SJSA1 (cell line): ENCODE measurements at regions not wholly inside any gene's neighbourhood (a gene's known extent, or its start where the extent isn't known, plus 50 kb on each side); places are given as distances from the start of the nearest gene placed in this dataset.

Experiments
- DNase-seq, 2 experiments: peaks; one replicate each; pipeline ENCODE4 v3.0.0-alpha.2; 2015 to 2020; ENCODE audit warnings: low spot score in 2 of 2, low read depth in 1 of 2
- H3K27ac ChIP-seq: fragments of 250-450 bp; sonication (Bioruptor Pico); 2 replicates; pipeline ENCODE4 v1.5.1; 2020; ENCODE audit warnings: mild to moderate bottlenecking, moderate library complexity
- H3K27me3 ChIP-seq: fragments of 250-450 bp; sonication (Bioruptor Pico); replicated peaks from 2 replicates; pipeline ENCODE4 v1.5.1; 2020; ENCODE audit warnings: mild to moderate bottlenecking, moderate library complexity
- H3K36me3 ChIP-seq: fragments of 250-450 bp; sonication (Bioruptor Pico); 2 replicates; pipeline ENCODE4 v1.5.1; 2020; ENCODE audit warnings: mild to moderate bottlenecking
- H3K4me1 ChIP-seq: fragments of 250-450 bp; sonication (Bioruptor Pico); replicated peaks from 2 replicates; pipeline ENCODE4 v1.6.1; 2021; ENCODE audit warnings: mild to moderate bottlenecking
- H3K4me3 ChIP-seq: fragments of 250-450 bp; sonication (Bioruptor Pico); 2 replicates; pipeline ENCODE4 v1.5.1; 2020; ENCODE audit warnings: mild to moderate bottlenecking
- H3K9me3 ChIP-seq: fragments of 250-450 bp; sonication (Bioruptor Pico); replicated peaks from 2 replicates; pipeline ENCODE4 v1.5.1; 2020; ENCODE audit warnings: mild to moderate bottlenecking

GRCh38 chr12:93060666-93061472 is 131.8 kb upstream of the EEA1 start:
- DNase-seq = peak in 1 of 2 experiments; percentile 23
- Histone ChIP-seq H3K36me3 (no peaks in the 10 kb centered on the region), H3K9me3 (no peaks in the 10 kb centered on the region), H3K4me1 (0 out of 2 replicates have a peak, but pooled peaks cover 4% of the 10 kb centered on the region), H3K4me3 (no peak overlapping the region), H3K27ac (no peak overlapping the region), H3K27me3 (no peaks in the 10 kb centered on the region)

- Histone ChIP-seq H3K27ac (no peak overlapping the region), H3K4me1 (0 out of 2 replicates have a peak, but pooled peaks cover 4% of the 10 kb centered on the region), H3K36me3 (no peaks in the 10 kb centered on the region), H3K27me3 (no peaks in the 10 kb centered on the region), H3K9me3 (no peaks in the 10 kb centered on the region), H3K4me3 (no peak overlapping the region)
- no peak for DNase-seq
Observed at GRCh38 chr12:93061473-93062419, 132.7 kb upstream of the EEA1 start.

- no peak for DNase-seq
- Histone ChIP-seq H3K27ac (no peak overlapping the region), H3K4me1 (0 out of 2 replicates have a peak, but pooled peaks cover 2% of the 10 kb centered on the region), H3K9me3 (no peaks in the 10 kb centered on the region), H3K36me3 (no peaks in the 10 kb centered on the region), H3K4me3 (no peak overlapping the region), H3K27me3 (no peaks in the 10 kb centered on the region)
Observed at GRCh38 chr12:93065896-93066295, 136.8 kb upstream of the EEA1 start.

GRCh38 chr12:93072340-93072739 is 143.2 kb upstream of the EEA1 start:
- H3K27me3 ChIP-seq = no peaks in the 10 kb centered on the region
- no peaks in the 10 kb centered on the region for H3K4me1 ChIP-seq
- H3K27ac ChIP-seq = no peak overlapping the region
- H3K4me3 ChIP-seq = no peak overlapping the region
- no peaks in the 10 kb centered on the region for H3K36me3 ChIP-seq
- H3K9me3 ChIP-seq = no peaks in the 10 kb centered on the region
- DNase-seq = no peak

DNA sequence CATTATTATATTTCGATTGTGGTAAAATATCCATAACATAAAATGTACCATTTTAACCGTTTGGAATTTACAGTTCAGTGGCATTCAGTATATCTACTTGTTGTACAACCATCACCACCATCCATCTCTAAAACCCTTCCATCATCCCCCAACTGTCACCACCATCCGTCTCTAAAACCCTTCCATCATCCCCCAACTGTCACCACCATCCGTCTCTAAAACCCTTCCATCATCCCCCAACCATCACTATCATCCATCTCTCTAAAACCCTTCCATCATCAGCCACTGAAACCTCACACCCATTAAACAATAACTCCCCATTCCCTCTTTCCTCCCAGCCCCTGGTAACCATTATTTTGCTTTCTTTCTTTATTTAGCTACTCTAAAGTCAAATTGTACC is 144.2 kb upstream of the EEA1 start:
- no peaks in the 10 kb centered on the region for H3K4me1 ChIP-seq
- no peak overlapping the region for H3K27ac ChIP-seq
- no peaks in the 10 kb centered on the region for H3K27me3 ChIP-seq
- DNase-seq = no peak
- no peaks in the 10 kb centered on the region for H3K9me3 ChIP-seq
- no peak overlapping the region for H3K4me3 ChIP-seq
- H3K36me3 ChIP-seq = no peaks in the 10 kb centered on the region

- Histone ChIP-seq H3K4me1 (peaks cover 21% of the 10 kb centered on the region), H3K36me3 (no peaks in the 10 kb centered on the region), H3K27ac (no peak overlapping the region), H3K9me3 (no peaks in the 10 kb centered on the region), H3K27me3 (no peaks in the 10 kb centered on the region), H3K4me3 (no peak overlapping the region)
- DNase-seq = no peak
Observed at GRCh38 chr12:93078059-93078458, 149.0 kb upstream of the EEA1 start.

DNA sequence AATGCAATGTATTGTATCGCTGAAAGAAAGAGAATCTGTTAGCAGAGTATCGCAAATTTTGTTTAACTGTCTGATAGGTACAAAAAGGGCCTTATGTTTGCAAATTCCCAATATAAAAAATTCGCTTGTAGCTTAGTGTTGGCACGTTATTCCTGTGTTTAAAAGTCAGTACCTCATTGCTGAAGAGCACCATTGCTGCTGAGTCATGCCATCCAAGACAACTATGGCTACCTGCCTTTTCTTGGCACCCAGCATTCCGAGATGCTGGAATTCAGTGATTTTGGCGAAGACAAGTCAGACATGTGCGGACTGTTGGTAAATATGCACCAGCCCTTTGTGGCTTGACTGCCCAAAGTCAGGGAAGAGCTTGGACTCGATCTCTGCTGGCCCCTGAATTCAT is 149.5 kb upstream of the EEA1 start:
- DNase-seq = no peak
- no peaks in the 10 kb centered on the region for H3K36me3 ChIP-seq
- H3K27ac ChIP-seq = no peak overlapping the region
- H3K4me3 ChIP-seq = no peak overlapping the region
- H3K4me1 ChIP-seq = peaks cover 21% of the 10 kb centered on the region
- no peaks in the 10 kb centered on the region for H3K9me3 ChIP-seq
- H3K27me3 ChIP-seq = no peaks in the 10 kb centered on the region

GRCh38 chr12:93079271-93079670 is 150.2 kb upstream of the EEA1 start:
- no peaks in the 10 kb centered on the region for H3K36me3 ChIP-seq
- no peak overlapping the region for H3K27ac ChIP-seq
- H3K9me3 ChIP-seq = no peaks in the 10 kb centered on the region
- H3K4me3 ChIP-seq = no peak overlapping the region
- DNase-seq = no peak
- H3K27me3 ChIP-seq = no peaks in the 10 kb centered on the region
- peaks cover 21% of the 10 kb centered on the region for H3K4me1 ChIP-seq

DNA sequence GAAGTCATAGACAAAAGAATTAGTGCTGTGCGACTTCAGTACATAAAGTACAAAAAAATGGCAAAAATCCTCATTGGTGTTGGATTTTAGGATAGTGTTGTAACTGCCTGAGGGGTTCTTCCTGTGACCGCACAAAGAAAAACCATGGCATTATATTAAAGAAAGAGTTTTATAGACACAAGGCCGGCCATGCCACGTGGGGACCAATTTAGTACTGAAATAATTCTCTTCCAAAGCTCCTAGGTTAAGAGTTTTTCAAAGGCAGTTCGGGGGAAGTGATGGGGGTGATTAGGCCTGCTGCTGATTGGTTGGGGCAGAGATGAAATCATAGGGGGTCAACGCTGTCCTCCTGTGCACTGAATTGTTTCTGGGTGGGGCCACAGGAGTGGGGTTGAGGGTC is 150.9 kb upstream of the EEA1 start:
- DNase-seq = no peak
- Histone ChIP-seq H3K27ac (peak overlapping the region; percentile 62; the same call in 1 of the 2 replicates), H3K9me3 (no peaks in the 10 kb centered on the region), H3K36me3 (no peaks in the 10 kb centered on the region), H3K27me3 (no peaks in the 10 kb centered on the region), H3K4me1 (peaks cover 21% of the 10 kb centered on the region), H3K4me3 (no peak overlapping the region)

DNA sequence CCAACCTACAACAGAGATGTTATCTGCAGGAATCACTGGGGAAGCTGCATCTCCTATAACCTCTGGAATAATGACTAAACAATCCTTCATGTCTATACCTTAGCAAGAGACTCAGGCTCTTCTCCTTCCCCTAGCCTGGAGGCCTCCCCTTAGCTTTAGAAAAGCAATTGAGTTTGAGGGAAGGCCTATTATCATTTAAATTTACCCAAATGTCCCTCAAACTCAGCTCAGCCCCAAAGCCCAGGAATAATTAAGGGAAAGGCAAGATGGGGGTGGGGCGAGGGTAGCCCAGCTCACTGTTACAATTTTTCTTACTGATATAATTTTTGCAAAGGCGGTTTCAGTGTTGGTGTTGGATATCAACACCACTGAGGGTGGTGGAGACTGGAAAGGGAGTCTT is 151.4 kb upstream of the EEA1 start:
- peaks cover 21% of the 10 kb centered on the region for H3K4me1 ChIP-seq
- H3K9me3 ChIP-seq = no peaks in the 10 kb centered on the region
- H3K27ac ChIP-seq = peak overlapping the region; percentile 62
- H3K4me3 ChIP-seq = no peak overlapping the region
- no peaks in the 10 kb centered on the region for H3K27me3 ChIP-seq
- no peaks in the 10 kb centered on the region for H3K36me3 ChIP-seq
- DNase-seq = no peak

DNA sequence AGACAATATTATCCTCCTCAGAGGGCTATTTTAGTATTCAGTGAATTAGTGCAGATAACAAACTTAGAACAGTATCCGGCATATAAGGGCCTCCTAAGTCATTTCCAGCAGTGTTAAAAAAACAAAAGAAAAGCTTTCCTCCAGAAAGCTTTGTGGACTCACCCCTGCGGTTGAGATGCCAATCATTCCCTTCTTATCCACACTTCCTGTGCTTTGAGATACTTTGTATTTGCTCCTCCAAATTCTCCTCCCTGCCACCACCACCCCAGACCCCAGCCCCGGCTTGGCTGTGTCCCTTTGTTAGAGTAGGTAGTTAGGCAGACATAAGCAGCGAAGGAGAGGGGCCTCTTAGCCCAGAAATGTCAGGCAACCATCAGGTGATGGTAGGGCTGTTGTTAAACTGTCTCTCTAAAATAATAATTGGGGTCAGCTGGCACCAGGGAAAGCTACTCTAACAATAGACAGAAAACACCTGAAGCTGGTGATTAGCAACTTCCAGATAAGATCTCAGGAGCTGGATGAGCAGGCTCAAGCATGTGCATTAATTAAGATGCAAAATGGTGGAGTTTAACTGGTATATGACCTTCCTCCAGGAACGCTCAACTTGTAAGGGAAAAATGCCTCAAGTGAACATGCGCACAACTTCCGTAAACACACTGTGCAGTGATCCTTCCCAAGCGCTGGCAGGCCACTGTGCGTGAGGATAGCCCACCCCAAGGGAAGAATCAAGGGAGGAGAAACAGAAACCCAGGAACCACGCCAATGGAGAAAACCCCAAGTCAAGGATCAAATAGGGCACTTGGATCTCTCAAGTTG is 152.1 kb upstream of the EEA1 start:
- H3K4me3 ChIP-seq = no peak overlapping the region
- peak; percentile 66 for DNase-seq
- no peaks in the 10 kb centered on the region for H3K36me3 ChIP-seq
- peak overlapping the region; percentile 62 for H3K27ac ChIP-seq
- no peaks in the 10 kb centered on the region for H3K9me3 ChIP-seq
- peaks cover 21% of the 10 kb centered on the region for H3K4me1 ChIP-seq
- H3K27me3 ChIP-seq = no peaks in the 10 kb centered on the region

DNA sequence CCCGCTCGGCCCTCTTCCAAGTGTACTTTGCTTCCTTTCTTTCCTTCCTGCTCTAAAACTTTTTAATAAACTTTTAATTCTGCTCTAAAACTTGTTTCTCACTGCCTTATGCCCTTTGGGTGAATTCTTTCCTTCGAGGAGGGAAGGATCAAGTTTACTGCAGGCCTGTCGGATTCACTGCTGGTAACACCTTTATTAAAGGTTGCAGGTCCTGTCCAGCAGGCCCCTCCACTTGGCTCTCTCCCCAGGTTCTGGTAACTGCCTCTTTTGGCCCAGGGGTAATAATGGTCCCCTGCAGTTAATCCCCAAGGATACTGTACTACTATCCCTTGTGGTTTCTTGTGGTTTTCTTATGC is 152.7 kb upstream of the EEA1 start:
- Histone ChIP-seq H3K4me3 (no peak overlapping the region), H3K4me1 (peaks cover 21% of the 10 kb centered on the region), H3K27ac (peak overlapping the region; percentile 62; the same call in 1 of the 2 replicates), H3K9me3 (no peaks in the 10 kb centered on the region), H3K27me3 (no peaks in the 10 kb centered on the region), H3K36me3 (no peaks in the 10 kb centered on the region)
- DNase-seq = no peak

DNA sequence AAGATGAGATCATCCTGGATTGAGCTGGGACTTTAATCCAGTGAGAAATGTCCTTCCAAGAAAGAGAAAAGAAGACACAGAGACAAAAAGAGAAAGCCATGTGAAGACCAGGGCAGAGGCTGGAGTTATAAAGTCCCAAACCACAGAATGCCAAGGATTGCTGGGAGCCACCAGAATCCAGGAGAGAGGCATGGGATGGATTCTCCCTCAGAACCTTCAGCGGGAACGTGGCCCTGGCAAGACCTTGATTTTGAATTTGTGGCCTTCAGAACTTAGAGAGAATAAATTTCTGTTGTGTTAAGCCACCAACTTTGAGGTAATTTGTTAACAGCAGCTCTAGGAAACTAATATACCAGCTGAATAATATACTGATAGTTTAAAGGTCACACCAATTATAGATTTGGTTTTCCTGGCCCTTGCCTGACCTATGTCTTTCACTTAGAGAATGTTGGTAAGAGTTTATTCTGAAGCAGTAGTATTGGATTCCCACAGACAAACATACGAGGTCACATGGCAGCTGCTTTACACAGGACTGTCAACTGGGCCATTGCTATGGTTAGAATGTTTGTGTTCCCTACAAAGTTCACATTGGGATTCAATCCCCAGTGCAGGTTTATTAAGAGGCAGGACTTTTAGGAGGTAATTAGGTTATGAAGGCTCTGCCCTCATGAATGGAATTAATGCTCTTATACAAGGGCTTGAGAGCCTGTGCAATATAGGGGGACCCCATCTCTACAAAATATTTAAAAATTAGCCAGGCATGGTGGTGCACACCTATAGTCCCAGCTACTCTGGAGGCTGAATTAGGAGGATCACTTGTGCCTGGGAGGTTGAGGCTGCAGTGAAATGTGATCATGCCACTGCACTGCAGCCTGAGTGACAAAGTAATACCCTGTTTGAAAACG is 156.5 kb upstream of the EEA1 start:
- Histone ChIP-seq H3K36me3 (no peaks in the 10 kb centered on the region), H3K27ac (no peak overlapping the region), H3K4me3 (no peak overlapping the region), H3K27me3 (no peaks in the 10 kb centered on the region), H3K9me3 (no peaks in the 10 kb centered on the region), H3K4me1 (peaks cover 24% of the 10 kb centered on the region)
- no peak for DNase-seq
